Esophagus (tissue), 2 donors: ENCODE measurements at regions not wholly inside any gene's neighbourhood (a gene's known extent, or its start where the extent isn't known, plus 50 kb on each side); places are given as distances from the start of the nearest gene placed in this dataset.
A peak's percentile ranks its signal among the peaks of the same experiment; 100 is the strongest.

ENCODE experiments used
- H3K27ac ChIP-seq, 2 donors: one replicate each; pipeline ENCODE4 v1.5.1; 2013; ENCODE audit warnings: low read depth in 2 of 2, mild to moderate bottlenecking in 2 of 2, inconsistent platforms in 1 of 2, low read length in 1 of 2, moderate library complexity in 1 of 2
- H3K27me3 ChIP-seq, 2 donors: one replicate each; pipeline ENCODE4 v1.6.1; 2013; ENCODE audit warnings: low read length in 2 of 2, control low read depth in 1 of 2, mild to moderate bottlenecking in 1 of 2; ENCODE audit not compliant: insufficient read depth in 2 of 2, control insufficient read depth in 1 of 2
- H3K36me3 ChIP-seq, 2 donors: one replicate each; pipeline ENCODE4 v1.6.1; 2013; ENCODE audit warnings: low read length in 1 of 2; ENCODE audit not compliant: control insufficient read depth in 2 of 2, insufficient read depth in 2 of 2
- H3K4me1 ChIP-seq, 2 donors: one replicate each; pipeline ENCODE4 v1.6.1; 2013; ENCODE audit warnings: low read length in 1 of 2; ENCODE audit not compliant: control insufficient read depth in 2 of 2, insufficient read depth in 2 of 2
- H3K4me3 ChIP-seq, 2 donors: one replicate each; pipeline ENCODE4 v1.5.1; 2013; ENCODE audit warnings: low read length in 2 of 2, mild to moderate bottlenecking in 2 of 2, low read depth in 1 of 2, moderate library complexity in 1 of 2
- H3K9me3 ChIP-seq, 2 donors: one replicate each; pipeline ENCODE4 v1.6.1; 2013; ENCODE audit warnings: mild to moderate bottlenecking in 2 of 2, low read depth in 1 of 2, low read length in 1 of 2, moderate library complexity in 1 of 2; ENCODE audit not compliant: control insufficient read depth in 2 of 2, insufficient read depth in 1 of 2
- WGBS, 2 donors: extraction: QIAGEN DNeasy Blood & Tissue Kit; methylation state at CpG; one replicate each; pipeline ENCODE4 v1.1.7; 2013; 5-methylcytosine and 5-hydroxymethylcytosine counted together
- donor health status: healthy with polysubstance abuse.
- donor health status: Bipolar disorder and iron deficiency.

- H3K27me3 ChIP-seq = no peaks in the 10 kb centered on the region
- H3K27ac ChIP-seq = no peak overlapping the region
- H3K9me3 ChIP-seq = peaks cover 0 to 4% of the 10 kb centered on the region in 2 donors
- no peak overlapping the region for H3K4me3 ChIP-seq
- H3K36me3 ChIP-seq = no peaks in the 10 kb centered on the region
- H3K4me1 ChIP-seq = no peaks in the 10 kb centered on the region
- 84 to 86% methylated on average over 8 of the region's 8 CpGs for WGBS, 2 donors
Observed at GRCh38 chr7:67878808-67879207, 882.2 kb downstream of the TYW1 start.

GRCh38 chr7:67882843-67883242 lies 886.2 kb downstream of the TYW1 start:
- Histone ChIP-seq H3K4me1 (no peaks in the 10 kb centered on the region), H3K36me3 (no peaks in the 10 kb centered on the region), H3K27ac (no peak overlapping the region), H3K4me3 (no peak overlapping the region), H3K9me3 (peaks cover 0 to 4% of the 10 kb centered on the region in 2 donors), H3K27me3 (no peaks in the 10 kb centered on the region)
- WGBS, 2 donors = 58 to 75% methylated on average over 1 of the region's 1 CpG

- Histone ChIP-seq H3K27ac (no peak overlapping the region), H3K4me1 (no peaks in the 10 kb centered on the region), H3K4me3 (no peak overlapping the region), H3K27me3 (no peaks in the 10 kb centered on the region), H3K36me3 (no peaks in the 10 kb centered on the region), H3K9me3 (peaks cover 11 to 13% of the 10 kb centered on the region in 2 donors)
- 83% methylated on average over 12 of the region's 12 CpGs for WGBS, 2 donors
Observed at GRCh38 chr7:67890316-67890715, 893.7 kb downstream of the TYW1 start.

DNA sequence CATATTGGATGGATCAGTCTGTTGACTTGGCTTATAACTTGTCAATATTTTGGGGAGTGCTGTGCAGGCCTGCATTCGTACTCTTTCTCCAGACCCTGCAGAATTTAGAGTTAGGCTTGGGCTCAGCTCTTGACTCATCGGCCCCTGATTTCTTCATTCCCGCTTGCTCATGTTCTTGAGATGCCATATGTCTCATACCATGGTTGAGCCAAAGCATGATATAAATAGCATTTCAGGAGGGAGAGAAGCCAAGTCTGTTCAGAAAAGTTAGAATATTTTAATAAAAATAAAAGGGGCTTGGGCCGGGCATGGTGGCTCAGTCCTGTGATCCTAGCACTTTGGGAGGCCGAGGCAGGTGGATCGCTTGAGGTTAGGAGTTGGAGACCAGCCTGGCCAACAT lies 898.1 kb downstream of the TYW1 start:
- WGBS, 2 donors = 92 to 94% methylated on average over 6 of the region's 6 CpGs
- no peak overlapping the region for H3K27ac ChIP-seq
- H3K9me3 ChIP-seq = peaks cover 3 to 13% of the 10 kb centered on the region in 2 donors
- H3K4me1 ChIP-seq = no peaks in the 10 kb centered on the region
- no peaks in the 10 kb centered on the region for H3K36me3 ChIP-seq
- no peaks in the 10 kb centered on the region for H3K27me3 ChIP-seq
- no peak overlapping the region for H3K4me3 ChIP-seq

DNA sequence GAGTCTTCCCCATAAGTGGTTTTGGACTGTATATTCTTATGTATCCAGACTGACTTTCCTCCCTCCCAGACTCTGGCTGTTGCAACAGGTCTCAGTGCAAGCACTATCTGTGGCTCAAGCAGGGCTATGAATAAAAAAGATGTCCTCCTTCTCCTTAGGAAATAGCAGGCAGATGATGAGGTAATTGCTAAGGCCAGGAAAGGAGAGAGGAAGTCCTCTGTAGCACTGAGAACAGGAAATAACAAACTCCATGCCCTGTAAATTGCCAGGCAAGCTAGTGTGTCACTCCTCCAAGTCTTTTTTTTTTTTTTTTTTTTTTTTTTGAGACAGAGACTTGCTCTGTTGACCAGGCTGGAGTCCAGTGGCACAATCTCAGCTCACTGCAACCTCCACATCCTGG lies 900.1 kb downstream of the TYW1 start:
- no peak overlapping the region for H3K27ac ChIP-seq
- H3K36me3 ChIP-seq = no peaks in the 10 kb centered on the region
- no peaks in the 10 kb centered on the region for H3K4me1 ChIP-seq
- no peaks in the 10 kb centered on the region for H3K27me3 ChIP-seq
- peaks cover 0 to 2% of the 10 kb centered on the region in 2 donors for H3K9me3 ChIP-seq
- H3K4me3 ChIP-seq = no peak overlapping the region

DNA sequence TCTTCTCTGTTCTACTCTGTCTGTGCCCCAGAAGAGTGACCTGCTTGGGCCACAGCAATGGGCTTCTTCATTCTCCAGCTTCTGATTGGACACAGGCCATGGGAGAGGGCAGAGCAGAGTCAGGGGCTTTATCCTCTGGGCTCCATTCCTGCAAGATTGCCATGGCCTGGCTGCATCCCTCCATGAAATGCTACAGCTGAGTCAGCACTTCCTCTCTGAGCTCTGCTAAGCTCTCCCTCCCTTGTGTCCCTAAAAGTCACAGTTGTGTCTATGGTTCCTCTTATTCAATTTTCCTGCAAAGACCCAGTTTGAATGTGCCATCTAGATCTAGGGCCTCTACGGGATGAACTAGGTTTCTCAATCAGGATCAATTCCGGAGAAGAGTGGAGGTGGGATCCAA lies 903.8 kb downstream of the TYW1 start:
- Histone ChIP-seq H3K27me3 (no peaks in the 10 kb centered on the region), H3K4me1 (no peaks in the 10 kb centered on the region), H3K4me3 (no peak overlapping the region), H3K36me3 (no peaks in the 10 kb centered on the region), H3K27ac (no peak overlapping the region), H3K9me3 (peaks cover 0 to under 1% of the 10 kb centered on the region in 2 donors)
- WGBS, 2 donors = 94 to 95% methylated on average over 2 of the region's 2 CpGs

- Histone ChIP-seq H3K4me1 (no peaks in the 10 kb centered on the region), H3K27ac (no peak overlapping the region), H3K36me3 (no peaks in the 10 kb centered on the region), H3K9me3 (no peaks in the 10 kb centered on the region), H3K4me3 (peak overlapping the region in 1 of 2 donors; percentile 0), H3K27me3 (no peaks in the 10 kb centered on the region)
- WGBS, 2 donors = 49% methylated on average over 17 of the region's 17 CpGs
Observed at GRCh38 chr7:67901808-67902480, 905.3 kb downstream of the TYW1 start.

GRCh38 chr7:67907792-67908191 lies 911.2 kb downstream of the TYW1 start:
- Histone ChIP-seq H3K4me3 (no peak overlapping the region), H3K4me1 (no peaks in the 10 kb centered on the region), H3K36me3 (no peaks in the 10 kb centered on the region), H3K27ac (no peak overlapping the region), H3K9me3 (no peaks in the 10 kb centered on the region), H3K27me3 (no peaks in the 10 kb centered on the region)
- WGBS, 2 donors = 73 to 86% methylated on average over 5 of the region's 5 CpGs

DNA sequence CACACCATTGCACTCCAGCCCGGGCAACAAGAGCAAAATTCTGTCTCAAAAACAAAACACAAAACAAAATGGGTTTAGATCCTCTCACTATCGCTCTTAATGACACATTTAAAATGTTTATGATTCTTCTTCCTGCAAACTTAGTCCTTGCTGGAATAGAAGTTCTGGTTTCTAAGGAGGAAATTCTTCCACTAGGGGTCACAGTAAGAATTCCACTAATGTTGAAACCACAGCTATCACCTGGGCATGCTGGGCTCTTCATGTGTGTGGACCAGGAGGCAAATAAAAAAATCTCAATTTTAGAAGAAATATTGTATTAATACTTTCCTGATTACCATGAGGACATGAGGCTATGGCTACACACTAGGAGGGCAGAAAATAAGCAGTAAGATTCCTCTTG lies 915.8 kb downstream of the TYW1 start:
- Histone ChIP-seq H3K9me3 (no peaks in the 10 kb centered on the region), H3K4me1 (no peaks in the 10 kb centered on the region), H3K27me3 (no peaks in the 10 kb centered on the region), H3K4me3 (no peak overlapping the region), H3K36me3 (no peaks in the 10 kb centered on the region), H3K27ac (no peak overlapping the region)
- 79 to 83% methylated on average over 2 of the region's 2 CpGs for WGBS, 2 donors

GRCh38 chr7:67913604-67914003 lies 917.0 kb downstream of the TYW1 start:
- Histone ChIP-seq H3K36me3 (no peaks in the 10 kb centered on the region), H3K27me3 (no peaks in the 10 kb centered on the region), H3K27ac (no peak overlapping the region), H3K4me1 (no peaks in the 10 kb centered on the region), H3K9me3 (peaks cover 0 to 4% of the 10 kb centered on the region in 2 donors), H3K4me3 (no peak overlapping the region)
